Kasumi-1 (cell line): ENCODE measurements at regions not wholly inside any gene's neighbourhood (a gene's known extent, or its start where the extent isn't known, plus 50 kb on each side); places are given as distances from the start of the nearest gene placed in this dataset.
"Not testable (repeated sequence)": the region's sequence is repeated elsewhere in the genome, so short reads cannot be mapped to it uniquely, and the experiment has no call there.

Experiments
- DNase-seq, 2 experiments: peaks; one replicate each; lab custom pipeline; 2025; lab: John Stamatoyannopoulos, UW

- no peak for DNase-seq
Observed at GRCh38 chr11:95435628-95436353, 204.8 kb upstream of the SESN3 start.

- no peak for DNase-seq
Observed at GRCh38 chr11:95435192-95435591, 204.2 kb upstream of the SESN3 start.

GRCh38 chr11:95434489-95435057, 203.6 kb upstream of the SESN3 start:
- DNase-seq: no peak

GRCh38 chr11:95434009-95434408, 203.0 kb upstream of the SESN3 start:
- no peak for DNase-seq

GRCh38 chr11:95432714-95433503, 201.9 kb upstream of the SESN3 start:
- no peak for DNase-seq

GRCh38 chr11:95429376-95429907, 198.4 kb upstream of the SESN3 start:
- no peak for DNase-seq

DNA sequence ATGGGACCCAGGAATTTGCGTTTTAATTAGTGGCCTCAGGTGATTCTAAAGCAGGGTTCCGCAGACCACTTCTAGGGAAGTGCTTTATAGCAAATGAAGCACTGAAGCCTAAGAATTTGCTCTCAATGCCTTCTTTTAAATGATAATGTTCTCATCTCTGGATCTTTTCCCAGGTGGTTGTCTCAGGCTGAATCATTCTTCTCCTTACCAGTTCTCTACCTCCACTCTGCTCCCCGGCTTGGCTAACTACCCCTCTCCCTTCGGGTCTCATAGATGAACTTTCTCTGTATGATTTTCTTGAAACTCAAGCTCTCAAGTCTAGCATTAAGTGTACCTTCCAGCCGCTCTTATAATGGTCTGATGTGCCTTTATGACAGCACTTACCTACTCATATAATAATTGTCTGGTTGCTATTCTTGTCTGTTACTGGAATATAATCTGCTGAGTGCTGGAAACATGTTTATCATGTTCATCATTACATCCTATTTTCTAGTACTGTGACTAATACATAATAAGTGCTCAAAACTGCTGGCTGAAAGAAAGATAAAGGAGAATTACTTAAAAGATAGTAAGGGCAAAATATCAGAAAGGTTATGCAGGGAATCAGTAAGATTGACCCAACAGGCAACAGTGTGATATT, 195.9 kb upstream of the SESN3 start:
- DNase-seq: no peak

DNA sequence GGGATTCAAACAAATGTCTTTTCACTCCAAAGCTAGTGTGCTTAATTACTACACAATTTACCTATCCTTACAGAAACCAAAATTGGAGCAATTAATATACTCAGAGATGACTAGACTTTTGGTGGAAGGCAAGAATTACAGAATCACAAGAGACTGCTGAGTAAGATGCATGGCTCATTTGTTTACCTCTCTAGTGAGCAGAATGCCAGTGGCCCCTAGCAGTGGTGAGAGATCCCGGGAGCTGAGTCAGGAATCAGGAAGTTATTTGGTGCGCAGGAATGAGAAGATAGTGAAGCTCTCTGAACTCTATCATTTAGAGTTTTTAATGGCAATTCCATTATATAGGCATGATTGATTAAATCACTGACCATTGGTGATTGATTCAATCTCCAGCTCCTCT, 188.9 kb upstream of the SESN3 start:
- DNase-seq: no peak

DNA sequence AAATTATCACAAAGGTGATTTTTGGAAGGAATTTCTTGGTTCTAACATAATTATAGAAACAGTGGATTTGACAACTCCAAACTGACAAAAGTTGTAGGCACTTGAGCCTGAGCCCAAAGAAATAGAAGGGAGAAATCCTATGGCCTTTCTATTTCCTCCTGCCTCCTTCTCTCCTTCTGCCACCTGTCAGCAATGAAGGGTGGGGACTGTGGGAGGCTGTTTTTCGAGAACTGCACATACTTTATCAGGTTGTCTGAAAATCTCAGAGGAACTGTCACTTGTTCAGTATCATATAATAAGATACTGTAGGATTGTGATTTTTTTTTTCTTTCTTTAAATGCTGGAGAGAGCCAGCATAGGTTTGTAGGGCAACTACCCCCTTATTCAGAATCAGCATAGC, 187.9 kb upstream of the SESN3 start:
- no peak for DNase-seq

DNA sequence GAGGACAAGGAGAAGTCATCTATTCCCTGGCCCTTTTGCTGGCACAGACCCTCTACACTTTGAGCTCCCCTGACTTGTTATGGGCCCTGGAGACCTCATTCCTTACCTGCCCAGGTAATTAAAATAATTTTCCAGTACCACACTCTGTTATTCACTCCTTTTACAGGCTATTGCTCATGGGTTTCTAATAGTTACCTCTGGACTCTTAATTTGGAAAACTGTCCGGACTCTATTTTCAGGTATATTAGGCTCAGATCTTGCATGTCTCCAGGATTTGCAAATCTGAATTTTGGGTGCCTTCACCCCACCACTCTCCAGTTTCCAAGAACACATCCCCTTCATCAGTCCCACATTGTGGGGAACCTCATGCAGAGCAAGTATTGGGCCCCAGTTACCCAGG, 186.8 kb upstream of the SESN3 start:
- DNase-seq: no peak

DNA sequence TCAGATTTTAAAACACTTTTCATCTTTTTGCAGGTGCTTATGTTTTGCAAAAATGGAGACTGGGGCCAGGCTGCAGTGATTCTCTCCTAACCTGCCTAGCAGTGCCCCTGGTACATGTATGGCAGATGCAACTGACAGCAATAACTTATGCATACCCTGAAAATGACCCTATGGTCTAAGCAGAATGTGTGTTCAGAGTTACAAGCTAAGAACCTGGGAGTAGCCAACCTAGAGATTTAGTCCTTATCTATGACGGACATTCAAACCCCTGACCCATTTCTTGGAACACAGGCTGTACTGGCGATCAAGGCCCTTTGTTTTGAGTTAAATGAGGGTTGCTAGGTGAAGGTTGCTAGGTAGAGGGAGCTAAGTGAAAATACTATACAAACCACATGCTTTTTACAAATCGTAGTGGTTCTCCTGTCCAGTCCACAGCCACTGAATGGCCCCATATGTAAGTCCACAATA, 184.9 kb upstream of the SESN3 start:
- DNase-seq: no peak

DNA sequence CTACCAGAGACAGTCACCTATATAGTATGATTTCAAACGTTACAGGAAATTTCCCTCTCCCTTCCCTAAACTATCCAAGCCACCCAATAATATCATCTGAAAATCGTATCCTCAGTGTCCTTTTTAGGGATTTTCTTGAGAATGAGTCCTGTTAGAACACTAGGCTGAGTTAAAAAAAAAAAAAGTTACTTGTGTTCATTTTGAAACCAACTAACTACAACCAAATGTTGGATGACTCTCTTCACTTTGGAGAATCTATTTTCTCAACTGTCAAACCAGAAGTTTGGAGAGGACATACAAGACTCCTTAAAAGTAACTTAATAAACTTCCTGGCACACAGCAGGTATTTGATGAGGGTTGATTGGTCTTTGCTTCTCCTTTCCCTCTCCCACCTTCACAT, 183.2 kb upstream of the SESN3 start:
- no peak for DNase-seq

GRCh38 chr11:95413761-95414160, 182.8 kb upstream of the SESN3 start:
- no peak for DNase-seq

DNA sequence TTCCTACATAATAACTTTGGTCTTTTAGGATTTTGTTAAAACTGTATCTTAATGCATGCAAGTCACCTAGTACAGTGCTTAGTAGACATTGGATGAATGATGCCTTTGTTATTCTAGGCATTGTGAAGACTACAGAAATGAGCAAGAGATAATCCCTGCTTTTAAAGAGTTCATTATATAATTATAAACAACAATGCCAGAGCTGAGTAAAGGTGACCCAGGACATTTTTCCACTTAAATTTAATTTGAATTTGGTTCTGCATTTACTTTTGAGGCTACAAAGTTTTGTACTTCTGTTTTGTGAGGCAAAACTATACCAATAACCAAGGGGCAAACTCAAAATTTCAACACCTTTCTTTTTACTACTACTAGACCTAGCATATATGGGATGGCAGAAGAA, 182.0 kb upstream of the SESN3 start:
- no peak for DNase-seq

GRCh38 chr11:95412074-95412473, 181.1 kb upstream of the SESN3 start:
- no peak for DNase-seq

GRCh38 chr11:95410707-95411106, 179.7 kb upstream of the SESN3 start:
- not testable (repeated sequence) for DNase-seq

DNA sequence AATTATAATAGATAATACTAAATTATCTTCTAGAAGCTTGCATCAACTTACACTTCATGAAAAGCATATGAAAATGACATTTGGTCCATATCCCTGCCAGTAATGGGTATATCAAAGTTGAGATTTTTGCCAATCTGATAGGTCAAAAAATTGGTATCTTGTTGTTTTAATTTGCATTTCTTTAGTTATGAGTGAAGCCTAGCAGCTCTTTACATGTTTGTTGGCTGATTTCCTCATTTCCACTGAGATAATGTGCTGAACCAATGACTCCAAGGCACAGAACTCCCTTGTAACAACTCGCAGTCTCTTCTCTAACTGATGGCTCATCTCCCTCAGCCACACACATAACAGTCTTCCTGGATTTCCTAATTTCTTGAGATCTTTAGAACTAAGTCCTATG, 175.3 kb upstream of the SESN3 start:
- no peak for DNase-seq

DNA sequence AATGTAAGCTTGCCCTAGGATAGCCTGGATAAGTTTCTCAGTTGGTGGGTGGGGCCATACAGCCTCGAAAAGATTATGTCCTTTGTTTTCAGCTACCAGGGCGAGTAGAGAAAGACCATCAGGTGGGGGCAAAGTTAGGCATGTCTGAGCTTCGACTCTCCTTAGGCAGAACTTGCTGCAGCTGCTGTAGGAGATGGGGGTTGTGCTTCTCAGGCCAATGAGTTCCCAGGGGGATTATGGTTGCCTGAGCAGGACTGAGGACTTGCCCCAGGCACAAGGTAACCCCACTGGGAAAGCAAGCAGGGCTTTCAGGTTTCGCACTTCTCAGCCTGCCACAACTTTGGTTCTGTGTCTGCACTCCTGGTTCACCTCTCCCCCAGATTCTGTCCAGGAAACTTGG, 173.4 kb upstream of the SESN3 start:
- DNase-seq: no peak

DNA sequence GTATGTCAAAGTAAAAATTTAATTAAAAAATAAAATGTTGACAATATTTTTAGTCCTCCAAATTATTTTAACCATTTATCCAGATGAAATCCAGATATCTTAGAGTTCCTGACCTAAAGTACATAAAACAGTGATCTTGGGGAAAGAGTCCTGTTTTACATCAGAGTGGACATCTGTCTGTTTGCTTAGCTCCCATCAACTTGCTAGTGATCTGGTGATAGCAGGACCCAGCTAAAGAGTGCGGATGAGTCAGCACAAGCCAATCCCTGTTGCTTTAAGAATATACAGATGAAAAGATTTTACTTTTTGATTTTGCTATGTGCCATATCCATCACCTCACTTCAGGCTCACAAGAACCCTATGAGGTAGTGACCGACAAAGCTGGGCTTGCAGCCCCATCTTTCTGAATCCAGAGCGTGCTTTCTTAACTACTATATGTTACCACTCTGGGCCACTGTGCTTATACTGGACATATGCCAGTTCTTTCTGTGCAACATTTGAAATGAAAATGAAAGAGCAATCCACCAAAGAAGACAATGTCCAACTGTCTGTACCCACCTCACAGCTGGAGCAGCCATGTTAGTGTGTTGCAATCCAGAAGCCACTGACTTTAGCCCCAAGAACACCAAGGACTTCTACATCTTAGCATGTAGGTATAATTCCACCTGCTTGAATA, 167.6 kb upstream of the SESN3 start:
- DNase-seq: no peak

- DNase-seq: no peak
Observed at GRCh38 chr11:95392644-95393043, 161.6 kb upstream of the SESN3 start.

DNA sequence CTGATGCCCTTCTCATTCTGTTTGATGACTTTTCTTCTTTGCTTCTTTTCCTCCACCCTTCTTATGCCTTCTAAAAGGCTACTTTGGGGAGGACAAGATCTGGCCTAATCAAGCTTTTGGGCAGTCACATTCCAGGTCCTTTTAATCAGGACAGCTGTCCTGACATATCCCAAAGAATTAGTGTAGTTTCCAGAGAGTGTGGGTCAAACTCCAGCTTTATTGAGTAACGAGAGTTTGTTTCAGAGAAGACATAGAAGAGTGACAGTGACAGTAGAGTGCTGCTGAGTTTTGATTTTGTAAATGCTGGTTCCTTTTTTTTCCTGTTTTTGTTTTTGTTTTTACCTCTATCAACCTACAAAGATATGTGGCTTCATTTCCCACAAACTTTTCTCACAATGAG, 158.4 kb upstream of the SESN3 start:
- no peak for DNase-seq

DNA sequence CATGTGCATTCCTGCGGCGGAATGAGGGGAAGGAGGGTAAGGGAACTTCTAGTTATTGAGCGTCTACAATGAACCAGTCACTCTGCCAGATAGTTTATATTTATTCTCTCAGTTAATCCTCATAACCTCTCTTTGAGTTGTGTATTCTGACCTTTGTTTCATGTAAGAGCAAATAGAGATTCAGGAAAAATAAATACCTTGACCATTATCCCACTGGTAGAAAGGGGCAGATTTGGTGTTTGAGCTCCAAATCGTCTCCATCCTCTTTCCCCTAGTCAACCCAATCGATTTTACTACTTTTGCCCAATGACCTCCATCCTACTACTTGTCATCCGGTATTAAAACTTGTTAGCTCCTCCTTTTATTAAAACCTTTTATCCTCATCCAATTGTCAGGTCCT, 157.1 kb upstream of the SESN3 start:
- DNase-seq: no peak
